ENCODE measurements at regions not wholly inside any gene's neighbourhood (a gene's known extent, or its start where the extent isn't known, plus 50 kb on each side); places are given as distances from the start of the nearest gene placed in this dataset.

DNA sequence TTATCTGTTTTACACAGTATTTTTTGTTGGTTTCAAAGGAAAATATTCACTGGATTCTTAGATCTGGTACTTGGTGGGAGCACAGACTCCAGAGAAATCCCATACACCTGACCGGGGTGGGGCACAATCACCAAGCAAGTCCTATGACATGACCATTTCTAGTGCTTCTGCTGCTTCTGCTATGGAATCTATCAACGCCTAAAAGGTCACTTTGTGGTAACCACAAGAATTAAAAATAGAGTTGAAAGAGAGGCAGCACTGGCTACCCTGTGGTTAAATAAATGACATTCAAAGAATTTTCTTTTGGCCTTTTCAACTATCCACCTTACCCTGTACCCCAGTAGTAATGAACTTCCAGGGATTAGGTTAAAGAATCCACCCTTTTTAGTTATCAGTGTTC is 329.9 kb upstream of the VWC2 start:
- no peak overlapping the region for H3K27ac ChIP-seq
- TF ChIP-seq, protein P1, sequence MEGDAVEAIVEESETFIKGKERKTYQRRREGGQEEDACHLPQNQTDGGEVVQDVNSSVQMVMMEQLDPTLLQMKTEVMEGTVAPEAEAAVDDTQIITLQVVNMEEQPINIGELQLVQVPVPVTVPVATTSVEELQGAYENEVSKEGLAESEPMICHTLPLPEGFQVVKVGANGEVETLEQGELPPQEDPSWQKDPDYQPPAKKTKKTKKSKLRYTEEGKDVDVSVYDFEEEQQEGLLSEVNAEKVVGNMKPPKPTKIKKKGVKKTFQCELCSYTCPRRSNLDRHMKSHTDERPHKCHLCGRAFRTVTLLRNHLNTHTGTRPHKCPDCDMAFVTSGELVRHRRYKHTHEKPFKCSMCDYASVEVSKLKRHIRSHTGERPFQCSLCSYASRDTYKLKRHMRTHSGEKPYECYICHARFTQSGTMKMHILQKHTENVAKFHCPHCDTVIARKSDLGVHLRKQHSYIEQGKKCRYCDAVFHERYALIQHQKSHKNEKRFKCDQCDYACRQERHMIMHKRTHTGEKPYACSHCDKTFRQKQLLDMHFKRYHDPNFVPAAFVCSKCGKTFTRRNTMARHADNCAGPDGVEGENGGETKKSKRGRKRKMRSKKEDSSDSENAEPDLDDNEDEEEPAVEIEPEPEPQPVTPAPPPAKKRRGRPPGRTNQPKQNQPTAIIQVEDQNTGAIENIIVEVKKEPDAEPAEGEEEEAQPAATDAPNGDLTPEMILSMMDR (conservative IDR thresholded peaks at IDR 0.05) = no peak
- no peak for TF ChIP-seq ZFX (IDR thresholded peaks at IDR 0.05)

DNA sequence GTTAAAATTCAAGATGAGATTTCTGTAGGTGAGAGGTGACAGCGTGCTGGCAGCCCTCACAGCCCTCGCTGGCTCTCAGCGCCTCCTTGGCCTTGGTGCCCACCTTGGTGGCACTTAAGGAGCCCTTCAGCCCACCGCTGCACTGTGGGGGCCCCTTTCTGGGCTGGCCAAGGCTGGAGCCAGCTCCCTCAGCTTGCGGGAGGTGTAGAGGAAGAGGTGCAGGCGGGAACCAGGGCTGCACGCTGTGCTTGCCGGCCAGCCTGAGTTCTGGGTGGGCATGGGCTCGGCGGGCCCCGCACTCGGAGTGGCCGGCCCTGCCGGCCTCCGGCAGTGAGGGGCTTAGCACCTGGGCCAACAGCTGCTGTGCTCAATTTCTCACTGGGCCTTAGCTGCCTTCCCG is 320.0 kb upstream of the VWC2 start:
- no peak overlapping the region for H3K27ac ChIP-seq
- no peak for TF ChIP-seq ZFX (IDR thresholded peaks at IDR 0.05)

DNA sequence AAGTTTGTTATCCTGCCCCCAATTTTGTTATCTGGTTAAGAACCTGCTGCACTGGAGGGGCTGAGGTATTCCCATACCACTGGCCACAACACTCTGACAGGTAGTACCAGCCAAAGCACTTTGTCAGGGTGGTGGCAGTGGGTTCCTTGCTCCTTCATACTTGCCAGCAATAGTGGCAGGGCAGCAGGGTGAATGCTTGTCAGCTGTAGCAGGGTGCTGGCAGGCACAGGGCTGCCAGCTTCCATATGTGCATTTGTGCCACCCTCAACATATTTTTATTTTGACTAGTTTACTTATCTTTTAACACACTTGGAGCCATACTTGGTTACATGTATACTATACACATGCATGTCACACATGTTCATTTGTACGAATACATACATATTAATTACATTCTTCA is 294.0 kb upstream of the VWC2 start:
- no peak overlapping the region for H3K27ac ChIP-seq
- TF ChIP-seq ZFX (IDR thresholded peaks at IDR 0.05) = no peak
- TF ChIP-seq, protein P1 (conservative IDR thresholded peaks at IDR 0.05) = no peak

DNA sequence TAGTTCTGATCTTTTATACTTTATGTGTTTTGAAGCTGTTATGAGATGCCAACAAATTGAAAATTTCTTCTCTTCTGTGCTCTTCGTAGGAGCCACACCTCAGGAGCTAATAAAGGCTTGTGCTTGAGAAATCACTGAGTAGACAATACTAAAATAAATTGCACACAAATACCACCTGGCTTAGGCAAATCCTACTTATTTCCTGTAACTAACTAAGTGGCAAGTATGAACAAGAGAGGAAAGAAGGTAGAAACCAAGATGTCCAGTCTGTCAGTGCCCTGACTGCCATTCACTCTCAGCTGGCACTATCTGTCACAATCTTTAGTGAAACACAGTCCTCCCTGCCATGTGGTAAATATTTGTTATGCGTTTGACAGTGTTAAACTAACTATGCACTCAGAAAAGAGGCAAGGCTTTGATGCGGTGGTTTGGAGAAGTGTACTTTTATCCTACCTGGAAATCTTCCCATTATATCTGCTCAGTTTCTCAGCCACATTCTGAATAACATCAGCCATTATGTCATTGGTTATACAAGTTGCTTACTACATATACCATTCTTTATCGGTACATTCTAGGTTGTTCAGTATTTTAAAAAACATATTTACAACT is 293.4 kb upstream of the VWC2 start:
- no peak for TF ChIP-seq ZFX (IDR thresholded peaks at IDR 0.05)
- TF ChIP-seq, protein P1 (conservative IDR thresholded peaks at IDR 0.05) = no peak
- H3K27ac ChIP-seq = no peak overlapping the region

DNA sequence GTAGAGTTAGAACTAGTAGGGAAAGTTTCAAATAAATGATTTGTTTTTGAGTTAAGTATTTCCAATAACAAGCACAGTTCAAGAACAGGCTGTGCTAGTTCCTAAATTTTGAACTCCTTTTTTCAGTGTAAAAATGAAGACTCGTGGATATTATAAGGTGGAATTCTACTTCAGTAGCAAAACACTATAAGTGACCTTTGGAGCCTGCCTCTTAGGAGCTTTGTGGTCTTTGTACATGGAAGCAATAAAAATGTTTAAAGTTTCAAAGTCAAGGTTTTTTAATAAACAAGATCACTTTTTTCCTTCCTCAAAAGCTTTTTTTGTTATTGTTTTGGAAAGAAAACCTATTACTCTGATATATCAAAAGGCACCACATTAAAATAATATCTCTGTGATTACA is 292.4 kb upstream of the VWC2 start:
- no peak overlapping the region for H3K27ac ChIP-seq
- TF ChIP-seq ZFX (IDR thresholded peaks at IDR 0.05) = no peak

DNA sequence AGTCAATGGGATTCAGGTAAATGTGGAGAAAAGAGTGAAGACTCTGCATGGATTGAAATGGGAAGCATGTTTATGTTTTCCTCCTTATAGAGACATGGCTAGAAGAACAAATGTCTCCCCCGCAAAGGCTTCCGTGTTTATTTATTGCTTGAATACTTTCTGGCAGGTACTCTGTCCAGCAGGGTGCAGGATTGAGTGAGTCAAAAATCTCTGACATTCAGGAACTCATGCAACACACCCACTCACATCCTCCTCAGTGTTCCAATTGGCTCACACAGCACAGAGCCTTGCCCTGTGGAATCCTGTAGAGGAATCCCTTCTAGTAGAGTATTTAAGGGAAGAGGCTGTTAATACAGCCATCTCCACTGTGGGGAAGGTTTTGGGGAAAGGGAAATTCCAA is 290.3 kb upstream of the VWC2 start:
- no peak overlapping the region for H3K27ac ChIP-seq
- TF ChIP-seq ZFX (IDR thresholded peaks at IDR 0.05) = no peak
- TF ChIP-seq, protein P1 (conservative IDR thresholded peaks at IDR 0.05) = peak; percentile 66

DNA sequence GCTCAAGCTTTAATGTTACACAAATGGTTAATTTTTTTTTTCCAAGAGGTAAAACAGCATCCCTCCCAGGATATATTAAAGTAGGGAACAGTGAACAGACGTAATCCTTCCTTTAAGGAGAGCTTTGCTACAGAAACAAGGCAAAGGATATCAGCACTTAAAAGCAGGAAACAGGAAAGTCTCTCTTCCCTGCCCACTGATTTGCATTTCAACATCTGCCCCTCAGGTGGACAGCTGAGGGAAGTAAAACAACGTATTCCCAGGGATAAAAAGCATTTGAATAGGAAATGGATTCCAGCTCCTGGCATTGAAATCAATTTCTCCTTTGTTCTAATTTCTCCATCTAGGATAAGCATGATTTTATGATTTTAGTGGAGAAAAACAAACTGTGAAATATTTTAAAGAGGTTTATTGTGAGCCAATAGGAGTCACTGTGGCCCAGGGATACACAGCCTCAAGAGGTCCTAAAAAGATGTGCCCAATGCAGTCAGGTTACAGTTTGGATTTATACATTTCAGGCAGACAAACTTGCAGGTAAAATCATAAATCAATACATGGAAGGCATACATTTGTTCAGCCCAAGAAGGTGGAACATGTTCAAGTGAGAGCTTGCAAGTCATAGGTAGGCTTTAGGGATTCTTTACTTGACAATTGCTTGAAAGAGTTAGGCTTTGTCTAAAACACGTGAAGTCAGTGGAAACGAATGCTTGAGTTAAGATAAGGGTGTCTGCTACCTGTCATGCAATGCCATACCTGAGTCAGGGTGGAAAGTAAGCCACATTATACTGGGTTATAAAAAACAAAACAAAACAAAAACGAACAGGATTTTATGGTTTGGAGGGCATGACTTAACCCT is 286.2 kb upstream of the VWC2 start:
- TF ChIP-seq, protein P1 (conservative IDR thresholded peaks at IDR 0.05) = peak; percentile 27; the same call in 1 of the 2 replicates
- no peak for TF ChIP-seq ZFX (IDR thresholded peaks at IDR 0.05)
- H3K27ac ChIP-seq = no peak overlapping the region

DNA sequence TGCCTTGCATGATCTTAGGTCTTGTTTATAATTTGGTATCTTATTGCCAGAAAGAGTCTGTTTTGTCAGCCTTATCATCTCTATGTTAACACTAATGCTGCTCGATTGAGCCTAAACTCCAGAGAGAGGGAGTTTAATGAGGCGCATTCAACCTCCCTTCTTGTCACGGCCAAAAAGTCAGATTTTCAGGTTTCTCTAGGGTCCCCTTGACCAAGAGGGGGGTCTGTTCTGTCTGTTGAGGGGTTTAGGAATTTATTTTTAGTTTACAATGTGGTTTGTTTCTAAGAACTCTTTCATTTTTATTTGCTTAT is 285.7 kb upstream of the VWC2 start:
- no peak overlapping the region for H3K27ac ChIP-seq
- TF ChIP-seq ZFX (IDR thresholded peaks at IDR 0.05) = no peak
- TF ChIP-seq, protein P1 (conservative IDR thresholded peaks at IDR 0.05) = no peak

All from C4-2B (cell line).